ENCODE measurements at regions not wholly inside any gene's neighbourhood (a gene's known extent, or its start where the extent isn't known, plus 50 kb on each side); places are given as distances from the start of the nearest gene placed in this dataset.
"Not testable (repeated sequence)": the region's sequence is repeated elsewhere in the genome, so short reads cannot be mapped to it uniquely, and the experiment has no call there.

DNA sequence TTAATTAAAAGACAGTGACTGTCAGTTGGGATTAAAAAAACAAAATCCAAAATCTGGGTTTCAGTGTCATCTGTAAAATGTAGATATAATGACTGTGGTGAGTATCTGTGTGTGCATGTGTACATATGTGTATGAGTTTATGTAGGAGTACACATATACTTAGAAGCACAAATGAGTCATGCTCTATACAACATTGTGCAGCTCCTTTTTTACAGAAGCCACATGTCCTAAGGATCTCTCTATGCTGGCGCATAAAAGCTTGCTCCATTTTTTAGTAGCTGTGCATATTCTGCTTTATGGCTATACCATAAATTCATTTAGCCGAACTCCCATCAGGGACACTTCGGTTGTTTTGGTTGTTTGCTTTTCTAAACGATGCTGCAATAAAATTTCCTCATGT is 125.2 kb upstream of the EEF2KMT start:
- ATAC-seq = no peak
- intact Hi-C loops (cut with micrococcal nuclease) = no loop called here

DNA sequence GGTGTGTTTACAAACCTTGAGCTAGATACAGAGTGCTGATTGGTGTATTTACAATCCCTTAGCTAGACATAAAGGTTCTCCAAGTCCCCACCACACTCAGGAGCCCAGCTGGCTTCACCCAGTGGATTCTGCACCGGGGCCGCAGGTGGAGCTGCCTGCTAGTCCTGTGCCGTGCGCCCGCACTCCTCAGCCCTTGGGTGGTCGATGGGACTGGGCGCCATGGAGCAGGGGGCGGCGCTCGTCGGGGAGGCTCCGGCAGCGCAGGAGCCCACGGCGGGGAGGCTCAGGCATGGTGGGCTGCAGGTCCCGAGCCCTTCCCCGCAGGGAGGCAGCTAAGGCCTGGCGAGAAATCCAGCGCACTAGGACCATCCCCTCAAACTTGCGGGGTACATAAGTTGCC is 124.2 kb upstream of the EEF2KMT start:
- intact Hi-C loops (cut with micrococcal nuclease); DNase-seq; ATAC-seq: not testable (repeated sequence)

More for the DNA sequence above, 125.2 kb upstream of the EEF2KMT start:
- DNase-seq = no peak

DNA sequence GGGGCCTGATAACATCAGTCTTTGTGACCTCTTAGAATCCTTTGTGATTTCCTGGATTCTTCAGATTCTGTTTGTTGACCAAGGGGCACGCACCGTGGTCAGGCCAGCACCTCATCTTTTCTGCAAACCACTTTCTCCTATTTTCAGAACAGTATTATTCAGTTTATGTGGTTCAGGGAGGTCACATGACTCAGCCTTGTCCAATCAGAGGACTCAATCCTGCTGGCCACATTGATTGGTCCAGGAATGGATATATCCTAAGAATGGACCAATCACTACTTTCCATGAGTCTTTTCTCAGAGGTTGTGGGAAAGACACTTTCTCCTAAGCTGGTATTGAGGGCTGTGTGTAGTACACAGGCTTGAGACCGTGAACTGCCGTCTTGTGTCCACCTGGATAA is 123.1 kb upstream of the EEF2KMT start:
- DNase-seq (no peak), ATAC-seq (no peak)
- intact Hi-C loops (cut with micrococcal nuclease) = no loop called here

DNA sequence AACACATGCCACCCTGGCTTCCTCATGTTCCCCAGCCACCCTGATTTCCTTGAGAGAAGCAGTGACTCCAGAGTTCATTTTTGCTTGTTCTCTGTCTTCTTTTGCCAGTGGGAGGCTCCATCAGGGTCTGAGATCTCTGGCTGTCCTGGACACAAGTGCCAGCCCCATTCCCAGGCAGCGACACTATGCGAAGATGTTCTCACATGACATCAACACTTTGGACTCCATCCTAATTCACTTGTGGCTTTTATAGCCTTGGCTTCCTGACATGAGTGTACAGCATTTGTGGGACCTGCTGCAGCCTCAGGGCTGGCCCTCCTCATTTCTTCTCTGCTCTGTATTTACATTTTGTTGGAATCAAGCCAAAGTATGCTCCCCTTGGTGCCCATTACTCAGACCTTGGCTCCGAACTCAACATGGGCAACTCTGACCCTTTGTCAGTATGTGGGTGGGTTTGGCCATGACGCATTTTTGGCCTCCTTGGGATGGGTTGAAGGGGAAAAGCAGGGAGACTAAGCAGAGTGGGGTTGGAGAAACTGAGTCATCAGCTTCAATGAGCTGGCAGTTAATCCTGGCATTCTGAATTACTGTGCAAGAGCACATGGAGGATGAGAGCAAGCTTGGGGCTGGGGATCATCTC is 119.0 kb upstream of the EEF2KMT start:
- intact Hi-C loops (cut with micrococcal nuclease) = no loop called here
- no peak for ATAC-seq

DNA sequence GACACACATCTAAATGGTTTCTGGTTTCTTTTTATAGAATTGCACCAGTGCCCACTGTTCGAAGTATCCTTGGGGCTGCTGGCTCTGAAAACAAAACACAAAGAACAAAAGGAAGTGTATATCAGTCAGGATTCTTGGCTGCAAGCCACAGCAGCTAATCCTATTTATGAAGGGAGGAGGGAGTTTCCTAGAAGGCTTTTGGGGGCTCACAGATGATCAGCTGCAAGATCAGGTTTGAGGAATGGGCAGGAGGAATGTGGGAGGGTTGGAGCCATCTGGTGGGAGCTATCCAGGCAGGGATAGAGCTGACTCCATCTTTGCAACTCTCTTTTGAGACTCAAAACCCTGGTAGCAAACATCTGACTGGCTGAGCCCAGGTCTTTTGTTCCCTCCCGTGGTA is 118.3 kb upstream of the EEF2KMT start:
- no peak for DNase-seq
- intact Hi-C loops (cut with micrococcal nuclease) = no loop called here
- ATAC-seq = no peak

More for the DNA sequence above, 119.0 kb upstream of the EEF2KMT start:
- DNase-seq = no peak

DNA sequence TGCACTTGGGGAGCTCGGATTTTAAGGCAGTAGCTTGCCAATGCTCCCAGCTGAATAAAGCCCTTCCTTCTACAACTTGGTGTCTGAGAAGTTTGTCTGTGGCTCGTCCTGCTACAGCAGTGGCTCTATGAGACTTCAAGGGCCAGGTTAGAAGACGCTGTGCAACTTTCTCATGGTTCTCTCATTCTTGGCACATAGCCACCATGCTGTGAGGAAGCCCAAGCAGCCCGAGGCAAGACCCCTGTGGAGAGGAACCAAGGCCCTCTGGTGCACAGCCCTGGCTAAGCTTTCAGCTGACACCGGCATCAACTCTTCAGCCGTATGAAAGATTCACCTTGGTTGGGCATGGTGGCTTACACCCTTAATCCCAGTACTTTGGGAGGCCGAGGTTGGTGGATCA is 116.9 kb upstream of the EEF2KMT start:
- DNase-seq (no peak), ATAC-seq (no peak)
- intact Hi-C loops (cut with micrococcal nuclease) = no loop called here

DNA sequence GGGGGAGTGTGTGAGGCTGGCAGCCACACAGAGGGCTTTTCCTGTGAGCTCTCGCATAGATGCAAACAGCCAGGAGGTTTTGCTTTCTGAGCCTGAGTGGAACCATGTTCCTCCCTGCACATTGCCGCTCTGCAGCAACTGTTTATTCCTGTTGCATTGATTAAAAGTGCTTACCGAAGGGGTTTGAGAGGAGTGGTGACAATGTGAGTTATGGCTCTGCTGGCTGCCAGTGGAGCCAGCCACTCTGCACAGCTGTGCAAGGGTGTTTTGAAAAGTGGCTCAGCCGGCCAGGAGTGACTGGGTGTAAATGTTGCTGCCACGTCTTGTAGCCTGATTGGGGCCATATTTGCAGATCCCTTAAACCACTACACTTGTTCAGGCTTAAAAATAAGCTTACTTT is 114.9 kb upstream of the EEF2KMT start:
- DNase-seq; ATAC-seq; intact Hi-C loops (cut with micrococcal nuclease): not testable (repeated sequence)

DNA sequence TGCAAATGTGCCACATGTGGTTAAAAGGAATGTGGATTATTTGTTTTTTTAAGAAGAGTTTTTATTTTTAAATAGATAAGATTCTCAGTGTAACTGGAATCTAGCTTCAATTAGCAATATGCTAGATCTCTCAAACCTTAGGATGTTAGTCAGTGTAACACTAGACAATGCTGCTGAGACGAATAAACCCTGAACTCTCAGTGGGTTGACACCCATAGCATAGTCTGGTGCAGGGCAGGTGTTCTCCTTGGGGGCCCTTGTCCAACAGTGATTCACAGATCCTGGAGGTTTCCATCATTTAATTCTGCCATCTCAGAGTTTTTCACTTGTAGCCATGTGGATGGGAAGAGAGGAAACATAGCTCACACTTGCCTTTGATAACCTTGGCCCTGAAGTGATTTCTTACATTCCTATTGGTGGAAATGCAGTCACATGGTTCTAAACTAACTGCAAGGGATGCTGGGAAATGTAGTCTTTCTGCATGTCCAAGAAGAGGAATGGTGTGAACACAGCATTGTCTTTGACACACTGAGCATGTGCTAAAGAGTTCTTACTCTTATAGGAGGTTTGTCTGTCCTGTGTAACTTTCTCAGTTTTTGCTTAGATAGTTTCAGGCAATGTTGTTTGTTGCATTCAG is 110.4 kb upstream of the EEF2KMT start:
- intact Hi-C loops (cut with micrococcal nuclease); ATAC-seq; DNase-seq: not testable (repeated sequence)

DNA sequence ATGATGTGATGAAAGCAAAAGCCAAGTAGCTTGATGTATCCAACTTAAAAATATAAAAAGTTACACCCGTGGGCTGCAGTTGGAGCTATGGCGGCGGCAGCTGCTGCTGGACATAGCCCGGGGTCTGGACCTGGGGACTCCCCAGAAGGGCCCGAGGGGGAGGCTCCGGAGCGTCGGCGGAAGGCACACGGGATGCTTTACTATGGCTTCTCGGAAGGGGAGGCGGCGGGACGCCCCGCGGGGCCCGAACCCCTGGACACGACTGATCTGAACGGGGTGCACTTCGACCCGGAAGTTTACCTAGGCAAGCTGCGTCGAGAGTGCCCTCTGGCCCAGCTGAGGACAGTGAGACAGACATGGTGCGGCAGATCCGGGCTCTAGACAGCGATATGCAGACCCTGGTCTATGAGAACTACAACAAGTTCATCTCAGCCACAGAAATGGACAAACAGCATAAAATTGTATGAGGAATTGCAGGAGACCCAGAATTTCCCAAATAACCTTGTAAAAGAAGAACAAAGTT is 109.5 kb upstream of the EEF2KMT start:
- ATAC-seq (no peak), DNase-seq (no peak)
- intact Hi-C loops (cut with micrococcal nuclease) = no loop called here

DNA sequence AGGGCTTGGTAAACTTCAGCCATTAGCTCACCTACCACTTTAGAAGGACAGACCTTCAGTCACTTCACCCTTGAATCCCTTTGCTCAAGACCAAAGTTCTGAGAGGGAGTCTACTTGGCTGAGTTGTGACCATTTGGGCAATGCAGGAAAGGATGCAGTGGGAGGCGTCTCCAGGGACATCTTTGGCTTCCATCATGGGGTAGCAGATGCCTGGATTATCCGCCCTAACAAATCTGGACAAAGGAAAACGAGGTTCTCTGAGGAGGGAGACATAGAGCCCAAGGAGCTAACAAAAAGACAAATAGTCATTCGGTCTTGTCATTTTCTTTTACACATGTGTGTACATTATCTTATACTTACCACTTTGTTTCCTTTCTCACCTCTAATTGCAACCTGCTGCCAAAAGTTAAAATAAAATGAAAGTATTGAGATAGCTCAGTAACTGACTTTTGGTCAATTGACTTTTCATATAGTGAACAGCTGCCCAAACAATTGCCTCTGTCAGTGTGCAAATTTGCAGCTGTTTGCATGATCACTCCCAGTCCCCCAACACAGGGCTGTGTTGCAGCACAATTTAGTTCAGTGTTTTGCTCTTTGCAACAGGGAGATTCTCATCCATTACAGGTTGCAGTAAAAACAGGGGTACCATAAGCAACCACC is 108.9 kb upstream of the EEF2KMT start:
- DNase-seq = no peak
- ATAC-seq = no peak
- intact Hi-C loops (cut with micrococcal nuclease) = no loop called here

DNA sequence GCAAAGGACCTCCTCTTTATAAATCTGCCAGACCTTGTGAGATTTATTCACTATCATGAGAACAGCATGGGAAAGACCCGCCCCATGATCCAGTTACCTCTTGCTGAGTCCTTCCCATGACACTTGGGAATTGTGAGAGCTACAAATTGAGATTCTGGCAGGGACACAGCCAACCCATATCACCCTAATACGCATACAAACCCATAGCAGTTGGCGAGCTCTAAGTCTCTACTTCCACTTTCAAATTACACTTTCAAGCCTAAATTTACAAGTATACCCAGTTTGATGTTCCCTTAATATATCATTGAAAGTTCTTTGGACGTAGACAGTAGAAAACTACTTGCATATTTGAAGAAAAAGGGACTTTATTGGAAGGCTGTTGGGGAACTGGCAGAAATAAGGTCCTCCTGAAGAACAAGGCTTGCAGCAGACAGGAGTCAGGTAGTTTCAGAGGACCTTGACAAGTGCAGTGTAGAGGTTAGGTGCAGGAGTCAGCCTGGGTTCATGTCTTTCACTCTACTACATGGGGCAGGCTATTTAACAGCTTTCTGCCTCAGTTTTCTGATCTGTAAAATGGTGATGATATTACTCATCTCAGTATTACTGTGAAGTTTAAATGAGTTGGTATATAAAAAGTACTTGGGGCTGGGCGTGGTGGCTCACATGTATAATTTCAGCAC is 107.9 kb upstream of the EEF2KMT start:
- no peak for DNase-seq
- ATAC-seq = no peak
- intact Hi-C loops (cut with micrococcal nuclease) = no loop called here

DNA sequence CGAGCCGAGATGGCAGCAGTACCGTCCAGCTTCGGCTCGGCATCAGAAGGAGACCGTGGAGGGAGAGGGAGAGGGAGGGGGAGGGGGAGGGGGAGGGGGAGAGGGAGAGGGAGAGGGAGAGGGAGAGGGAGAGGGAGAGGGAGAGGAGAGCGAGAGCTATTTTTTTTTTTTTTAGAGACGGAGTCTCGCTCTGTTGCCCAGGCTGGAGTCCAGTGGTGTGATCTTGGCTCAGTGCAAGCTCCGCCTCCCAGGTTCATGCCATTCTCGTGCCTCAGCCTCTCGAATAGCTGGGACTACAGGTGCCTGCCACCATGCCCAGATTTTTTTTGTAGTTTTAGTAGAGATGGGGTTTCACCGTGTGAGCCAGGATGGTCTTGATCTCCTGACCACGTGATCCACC is 106.1 kb upstream of the EEF2KMT start:
- ATAC-seq; intact Hi-C loops (cut with micrococcal nuclease); DNase-seq: not testable (repeated sequence)

DNA sequence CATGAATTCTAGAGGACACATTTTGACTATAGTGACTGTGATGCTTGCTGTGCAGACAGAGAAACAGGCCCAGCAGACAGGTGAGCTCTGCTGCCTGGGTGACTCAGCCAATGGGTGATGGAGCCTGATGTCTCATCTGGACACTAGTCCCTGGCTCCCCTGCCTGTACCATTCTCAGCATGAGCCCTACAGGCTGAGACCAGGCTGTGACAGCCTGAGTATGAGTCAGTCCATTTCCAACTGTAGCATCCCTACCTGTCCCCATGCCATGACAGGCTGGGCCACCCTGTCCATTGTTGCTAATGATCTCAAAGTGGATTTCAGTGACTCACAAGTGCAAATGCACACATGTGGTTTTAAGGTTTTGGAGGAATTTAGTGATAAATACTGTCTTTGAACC is 102.5 kb upstream of the EEF2KMT start:
- ATAC-seq (no peak), DNase-seq (no peak)
- intact Hi-C loops (cut with micrococcal nuclease) = no loop called here

DNA sequence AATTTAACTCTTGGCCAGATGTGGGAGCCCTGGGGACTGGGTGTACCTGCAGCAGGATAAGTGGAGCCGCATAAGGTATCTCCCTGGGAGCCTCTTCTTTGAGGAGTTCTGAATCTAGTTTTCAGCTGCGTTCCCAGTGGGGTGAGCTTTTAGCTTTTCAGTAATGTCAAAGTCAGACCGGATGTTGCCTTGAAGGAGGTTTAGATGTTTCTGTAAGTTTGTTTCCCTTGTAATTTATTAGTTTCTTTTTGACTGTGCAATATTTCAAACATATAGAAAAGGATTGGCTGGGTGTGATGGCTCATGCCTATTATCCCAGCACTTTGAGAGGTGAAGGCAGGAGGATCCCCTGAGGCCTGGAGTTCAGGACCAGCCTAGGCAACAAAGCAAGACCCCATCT is 98.6 kb upstream of the EEF2KMT start:
- intact Hi-C loops (cut with micrococcal nuclease) = no loop called here
- ATAC-seq (no peak), DNase-seq (no peak)

DNA sequence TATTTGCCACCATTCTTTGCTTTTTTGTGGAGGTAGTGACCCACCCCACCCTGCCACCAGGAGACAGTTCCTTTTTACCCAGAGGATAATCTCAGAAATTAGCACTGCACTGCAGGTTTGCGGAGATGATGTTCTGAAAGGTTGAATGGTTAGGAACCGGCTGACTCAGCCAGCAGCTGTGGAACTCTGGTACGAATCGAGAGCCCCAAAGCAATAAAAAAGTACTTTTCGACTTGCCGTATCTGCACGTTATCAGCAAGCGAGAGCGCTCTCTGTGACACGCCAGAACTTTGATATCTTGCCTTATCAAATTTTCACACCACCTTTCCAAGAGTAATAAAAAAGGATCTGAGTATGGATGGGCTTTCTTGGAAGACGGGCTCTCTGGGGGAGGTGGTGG is 96.3 kb upstream of the EEF2KMT start:
- no peak for DNase-seq
- ATAC-seq = no peak
- intact Hi-C loops (cut with micrococcal nuclease) = no loop called here

DNA sequence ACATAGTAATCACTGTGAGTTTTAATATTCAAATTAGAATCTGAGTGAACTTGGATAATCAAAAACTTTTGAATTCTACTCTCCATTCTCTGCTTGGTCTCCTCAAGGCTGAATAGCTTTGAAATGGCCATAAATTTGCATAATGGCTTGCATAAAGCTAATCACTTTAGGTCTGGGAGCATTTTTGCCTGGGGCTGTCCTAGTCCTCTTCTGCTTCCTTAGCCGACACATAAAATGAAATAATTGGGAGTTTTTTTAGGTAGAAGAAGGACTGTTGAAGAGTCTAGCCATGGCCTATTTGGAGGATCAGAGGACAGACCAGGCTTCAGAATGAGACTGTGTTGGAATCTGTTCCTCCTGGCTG is 91.4 kb upstream of the EEF2KMT start:
- intact Hi-C loops (cut with micrococcal nuclease) = no loop called here
- DNase-seq (no peak), ATAC-seq (no peak)

DNA sequence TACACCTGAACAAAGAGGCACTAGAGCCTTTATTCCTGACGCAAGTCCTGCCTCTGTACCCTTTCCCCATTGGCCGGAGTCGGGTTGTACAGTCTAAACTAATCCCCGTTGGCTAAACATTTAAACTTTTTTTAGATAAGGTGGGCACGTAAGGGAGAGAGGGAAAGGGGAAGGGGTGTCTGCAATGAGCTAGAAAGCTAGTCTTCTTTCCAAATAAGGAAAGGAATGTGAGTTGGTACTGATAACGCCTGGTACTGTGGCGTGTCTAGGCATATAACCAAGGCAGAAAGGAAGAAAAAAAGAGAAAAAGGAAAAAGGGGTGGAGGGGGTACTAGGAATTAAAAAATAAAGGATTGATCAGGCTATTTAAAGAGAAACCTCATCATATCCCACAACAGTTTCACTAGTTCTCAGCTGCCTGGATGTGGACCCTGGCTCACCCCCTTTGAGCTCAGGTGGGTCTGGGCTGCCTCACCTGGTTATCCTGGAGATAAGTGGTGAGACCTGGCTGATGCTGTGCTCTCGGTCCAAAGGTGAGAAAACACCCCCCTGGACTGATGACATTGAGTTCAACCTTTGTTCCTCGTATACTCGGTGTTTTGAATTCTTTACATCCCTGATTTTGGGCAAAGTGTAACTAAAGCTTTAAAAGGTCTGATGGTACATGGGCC is 90.9 kb upstream of the EEF2KMT start:
- ATAC-seq (no peak), DNase-seq (no peak)
- intact Hi-C loops (cut with micrococcal nuclease) = no loop called here

DNA sequence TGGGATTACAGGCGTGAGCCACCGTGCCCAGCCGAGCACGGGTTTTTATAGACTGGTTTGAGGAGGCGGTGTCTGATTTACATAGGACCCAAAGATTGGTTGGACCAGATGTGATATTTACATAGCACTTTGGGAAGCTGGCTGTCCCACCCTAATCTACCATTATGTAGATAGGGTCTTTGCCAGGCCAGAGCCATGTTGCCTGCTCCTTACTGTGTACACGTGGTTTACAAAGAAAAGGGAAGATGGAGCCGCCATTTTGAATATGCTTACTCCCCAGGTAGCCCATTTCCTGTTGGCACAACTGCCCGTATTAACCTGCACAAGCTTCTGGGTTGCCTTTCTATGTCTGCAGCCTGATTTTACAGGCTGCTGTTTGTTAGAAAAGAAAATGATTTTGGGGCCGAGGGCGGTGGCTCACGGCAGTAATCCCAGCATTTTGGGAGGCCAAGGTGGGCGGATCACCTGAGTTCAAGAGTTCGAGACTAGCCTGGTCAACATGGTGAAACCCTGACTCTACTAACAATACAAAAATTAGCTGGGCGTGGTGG is 89.9 kb upstream of the EEF2KMT start:
- DNase-seq (no peak), ATAC-seq (no peak)
- intact Hi-C loops (cut with micrococcal nuclease) = no loop called here

DNA sequence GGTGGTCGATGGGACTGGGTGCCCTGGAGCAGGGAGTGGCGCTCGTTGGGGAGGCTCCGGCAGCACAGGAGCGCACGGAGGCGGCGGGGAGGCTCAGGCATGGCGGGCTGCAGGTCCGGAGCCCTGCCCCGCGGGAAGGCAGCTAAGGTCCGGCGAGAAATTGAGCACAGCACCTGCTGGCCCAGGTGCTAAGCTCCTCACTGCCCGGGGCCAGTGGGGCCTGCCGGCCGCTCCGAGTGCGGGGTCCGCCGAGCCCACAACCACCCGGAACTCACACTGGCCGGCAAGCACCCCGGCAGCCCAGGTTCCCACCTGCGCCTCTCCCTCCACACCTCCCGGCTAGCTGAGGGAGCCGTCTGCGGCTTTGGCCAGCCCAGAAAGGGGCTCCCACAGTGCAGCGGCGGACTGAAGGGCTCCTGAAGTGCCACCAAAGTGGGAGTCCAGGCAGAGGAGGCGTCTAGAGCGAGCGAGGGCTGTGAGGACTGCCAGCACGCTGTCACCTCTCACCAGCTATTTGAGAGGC is 88.8 kb upstream of the EEF2KMT start:
- ATAC-seq (no peak), DNase-seq (no peak)
- intact Hi-C loops (cut with micrococcal nuclease) = no loop called here
